ENCODE measurements at regions not wholly inside any gene's neighbourhood (a gene's known extent, or its start where the extent isn't known, plus 50 kb on each side); places are given as distances from the start of the nearest gene placed in this dataset.

DNA sequence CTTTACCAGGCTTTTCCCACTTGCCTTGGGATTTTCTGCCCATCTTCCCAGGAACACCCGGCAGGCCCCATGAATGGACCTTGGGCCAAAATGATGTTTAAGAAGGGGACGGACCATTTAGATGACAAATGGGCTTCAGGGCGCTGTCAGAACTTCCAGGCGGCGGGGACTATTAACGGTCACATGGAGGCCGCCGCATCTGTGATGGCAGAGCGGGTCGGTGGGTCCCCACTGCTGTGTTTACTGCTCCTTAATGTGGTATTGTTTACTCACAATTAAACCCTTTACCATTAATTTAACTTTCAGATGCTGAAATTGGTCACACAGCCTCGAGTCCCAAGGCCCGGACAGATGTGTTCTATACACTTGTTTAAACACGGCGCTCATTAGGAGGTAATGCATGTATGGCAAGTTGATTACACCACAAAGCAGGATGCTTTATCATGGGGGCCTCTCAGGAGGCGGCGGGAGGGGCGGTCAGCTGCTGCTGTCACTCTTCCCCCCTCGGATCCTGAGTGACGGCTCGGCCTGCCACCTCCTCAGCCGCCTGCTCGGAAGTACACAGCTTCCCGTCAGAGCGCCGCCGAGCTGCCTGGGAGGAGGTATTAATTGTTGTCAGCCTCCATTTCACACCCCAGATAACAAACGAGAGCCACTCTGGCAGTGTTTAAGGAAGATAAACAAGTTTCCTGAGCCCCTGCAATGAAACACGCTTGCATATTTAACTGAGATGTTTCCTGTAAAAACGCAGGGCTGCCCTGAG, 83.9 kb upstream of the IRX3 start:
- TF ChIP-seq, protein P1, sequence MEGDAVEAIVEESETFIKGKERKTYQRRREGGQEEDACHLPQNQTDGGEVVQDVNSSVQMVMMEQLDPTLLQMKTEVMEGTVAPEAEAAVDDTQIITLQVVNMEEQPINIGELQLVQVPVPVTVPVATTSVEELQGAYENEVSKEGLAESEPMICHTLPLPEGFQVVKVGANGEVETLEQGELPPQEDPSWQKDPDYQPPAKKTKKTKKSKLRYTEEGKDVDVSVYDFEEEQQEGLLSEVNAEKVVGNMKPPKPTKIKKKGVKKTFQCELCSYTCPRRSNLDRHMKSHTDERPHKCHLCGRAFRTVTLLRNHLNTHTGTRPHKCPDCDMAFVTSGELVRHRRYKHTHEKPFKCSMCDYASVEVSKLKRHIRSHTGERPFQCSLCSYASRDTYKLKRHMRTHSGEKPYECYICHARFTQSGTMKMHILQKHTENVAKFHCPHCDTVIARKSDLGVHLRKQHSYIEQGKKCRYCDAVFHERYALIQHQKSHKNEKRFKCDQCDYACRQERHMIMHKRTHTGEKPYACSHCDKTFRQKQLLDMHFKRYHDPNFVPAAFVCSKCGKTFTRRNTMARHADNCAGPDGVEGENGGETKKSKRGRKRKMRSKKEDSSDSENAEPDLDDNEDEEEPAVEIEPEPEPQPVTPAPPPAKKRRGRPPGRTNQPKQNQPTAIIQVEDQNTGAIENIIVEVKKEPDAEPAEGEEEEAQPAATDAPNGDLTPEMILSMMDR (conservative IDR thresholded peaks at IDR 0.05 in 1 of 2, IDR thresholded peaks at IDR 0.05 in 1 of 2; ENCODE audit: extremely low read depth in 1 of 2, insufficient read depth in 1 of 2, low read depth in 1 of 2, low read length in 2 of 2): no peak
- TF ChIP-seq EZH2 (IDR thresholded peaks at IDR 0.05; ENCODE audit: borderline replicate concordance, low read length): no peak
